HG02840 (cell line): ENCODE measurements at regions not wholly inside any gene's neighbourhood (a gene's known extent, or its start where the extent isn't known, plus 50 kb on each side); places are given as distances from the start of the nearest gene placed in this dataset.

Experiments
- ATAC-seq: cut with Tn5 transposase; IDR thresholded peaks from one replicate; pipeline ENCODE4 v1.9.1; 2021; ENCODE audit warnings: mild to moderate bottlenecking, moderate library complexity, moderate number of reproducible peaks; ENCODE audit not compliant: unreplicated experiment, low FRiP score

DNA sequence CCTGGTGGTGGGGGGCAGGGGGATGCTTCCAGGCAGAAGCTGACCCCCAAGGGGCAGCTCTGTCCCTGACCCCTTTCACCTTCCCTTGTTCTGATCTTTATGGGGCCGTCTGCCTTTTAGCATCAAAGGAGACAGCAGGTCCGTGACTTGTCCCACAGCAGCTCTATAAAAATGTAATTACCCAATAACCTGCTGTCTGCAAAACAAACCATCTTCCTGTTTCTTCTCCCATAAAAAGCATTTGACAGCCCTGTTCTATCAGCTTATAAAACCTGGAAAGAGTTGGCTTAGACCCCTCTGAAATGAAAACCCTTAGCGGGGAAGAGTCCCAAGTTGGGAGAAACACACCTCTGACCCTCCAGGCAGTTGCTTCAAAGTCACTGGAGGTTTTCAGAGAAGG lies 416.9 kb downstream of the MED13L start:
- ATAC-seq, result no peak

DNA sequence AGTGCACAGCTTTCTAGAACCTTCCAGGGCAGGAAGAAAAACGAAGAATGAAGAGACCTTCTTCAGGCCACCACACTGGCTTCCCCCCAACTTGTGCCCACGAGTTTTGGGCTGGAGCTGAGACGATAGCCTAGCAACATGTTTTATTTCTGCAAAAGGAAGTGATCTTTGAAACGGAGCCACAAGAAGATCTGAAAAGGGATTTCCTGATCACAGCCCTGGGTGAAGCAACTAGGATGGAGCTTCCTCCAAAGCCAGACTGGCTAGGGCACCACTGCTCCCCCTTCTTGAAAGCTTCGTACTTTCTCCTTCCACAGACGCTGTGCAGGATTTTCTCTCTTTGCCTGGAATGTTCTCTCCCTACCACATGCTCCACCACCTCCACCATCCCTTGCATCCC lies 418.3 kb downstream of the MED13L start:
- ATAC-seq, result no peak

DNA sequence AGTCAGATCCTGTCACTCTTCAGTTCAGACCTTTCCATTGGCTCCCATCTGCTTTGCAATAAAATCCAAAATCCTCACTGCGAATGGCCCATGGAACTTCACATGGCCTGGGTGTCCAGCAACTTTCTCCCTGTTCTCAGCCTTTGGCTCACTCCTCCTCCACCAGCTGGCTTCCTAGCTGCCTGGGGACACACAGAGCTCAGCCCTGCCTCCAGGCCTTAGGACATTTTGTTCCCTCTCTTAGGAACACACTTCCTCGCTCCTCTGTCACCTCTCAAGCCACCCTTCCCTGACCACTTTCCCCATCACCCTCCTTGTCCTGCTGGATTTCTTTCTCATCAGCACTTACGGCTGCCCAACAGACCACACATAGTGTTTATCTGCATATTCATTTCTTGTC lies 419.6 kb downstream of the MED13L start:
- no peak for ATAC-seq

DNA sequence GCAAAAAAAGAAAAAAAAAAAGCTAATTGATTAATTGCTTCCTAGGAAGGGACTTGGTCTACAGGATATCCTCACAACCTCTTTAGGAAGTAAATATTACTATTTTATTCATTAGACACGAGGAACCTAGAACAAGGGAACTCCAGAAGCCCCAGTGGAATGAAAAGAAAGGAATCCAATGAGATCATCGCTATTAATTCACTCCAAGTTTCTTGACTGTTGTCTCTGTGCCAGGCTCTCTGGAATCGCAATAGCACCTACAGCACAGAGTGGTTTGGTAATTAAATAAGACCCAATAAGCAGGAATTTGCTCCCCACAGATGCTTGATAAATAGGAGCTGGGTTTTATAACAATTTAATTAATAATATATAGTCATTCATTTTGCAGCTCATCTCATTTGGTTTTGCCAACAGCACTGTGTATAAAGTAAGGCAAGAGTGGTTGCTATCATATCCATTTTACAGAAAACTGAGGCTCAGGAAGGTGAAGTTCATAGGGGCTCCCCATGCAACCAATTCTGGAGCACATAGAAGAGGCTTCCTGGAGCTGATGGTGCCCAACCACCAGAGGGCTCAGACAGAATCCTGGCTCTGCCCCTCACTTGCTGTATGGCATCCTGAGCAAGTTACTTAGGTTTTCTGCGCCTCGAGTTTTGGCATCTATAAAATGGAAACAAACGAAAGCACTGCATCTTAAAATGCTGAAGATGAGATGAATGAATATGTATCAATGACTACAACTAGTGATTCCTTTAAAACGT lies 420.2 kb downstream of the MED13L start:
- ATAC-seq, result no peak

DNA sequence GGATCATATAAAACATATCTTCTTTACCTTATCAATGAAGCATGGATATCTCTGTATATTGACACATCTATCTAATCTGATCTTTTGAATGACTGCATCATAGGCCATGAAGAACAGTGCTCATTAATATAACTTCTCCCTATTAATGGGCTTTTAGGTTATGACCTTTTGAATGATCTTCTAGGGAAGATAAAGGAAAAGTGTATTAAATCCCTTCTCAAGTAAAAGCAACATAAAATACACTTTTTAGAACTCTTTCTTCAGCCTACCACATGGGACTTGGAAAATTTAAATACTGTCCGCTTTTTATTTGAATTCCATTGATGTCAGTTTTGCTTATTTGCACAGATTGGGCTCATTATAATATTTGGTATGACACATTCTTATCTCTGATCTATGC lies 425.4 kb downstream of the MED13L start:
- no peak for ATAC-seq

DNA sequence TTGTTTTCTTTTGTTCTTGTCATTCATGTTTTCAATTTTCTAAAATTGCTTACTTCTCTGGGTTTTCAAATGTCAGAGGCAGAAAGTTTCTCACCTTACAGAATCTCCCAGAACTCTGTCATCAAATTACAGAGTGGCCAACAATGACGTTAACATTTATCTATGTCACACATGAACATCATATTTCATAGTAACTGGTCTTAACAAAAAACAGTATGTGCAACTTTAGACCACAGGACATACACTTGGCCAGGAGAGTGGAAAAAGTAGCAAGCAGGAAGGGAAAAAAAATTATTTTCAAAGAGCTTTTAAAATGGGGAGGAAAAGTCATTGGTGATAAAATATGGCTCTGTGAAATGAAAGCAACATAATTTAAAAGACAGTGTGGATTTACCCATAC lies 426.5 kb downstream of the MED13L start:
- ATAC-seq, result no peak

DNA sequence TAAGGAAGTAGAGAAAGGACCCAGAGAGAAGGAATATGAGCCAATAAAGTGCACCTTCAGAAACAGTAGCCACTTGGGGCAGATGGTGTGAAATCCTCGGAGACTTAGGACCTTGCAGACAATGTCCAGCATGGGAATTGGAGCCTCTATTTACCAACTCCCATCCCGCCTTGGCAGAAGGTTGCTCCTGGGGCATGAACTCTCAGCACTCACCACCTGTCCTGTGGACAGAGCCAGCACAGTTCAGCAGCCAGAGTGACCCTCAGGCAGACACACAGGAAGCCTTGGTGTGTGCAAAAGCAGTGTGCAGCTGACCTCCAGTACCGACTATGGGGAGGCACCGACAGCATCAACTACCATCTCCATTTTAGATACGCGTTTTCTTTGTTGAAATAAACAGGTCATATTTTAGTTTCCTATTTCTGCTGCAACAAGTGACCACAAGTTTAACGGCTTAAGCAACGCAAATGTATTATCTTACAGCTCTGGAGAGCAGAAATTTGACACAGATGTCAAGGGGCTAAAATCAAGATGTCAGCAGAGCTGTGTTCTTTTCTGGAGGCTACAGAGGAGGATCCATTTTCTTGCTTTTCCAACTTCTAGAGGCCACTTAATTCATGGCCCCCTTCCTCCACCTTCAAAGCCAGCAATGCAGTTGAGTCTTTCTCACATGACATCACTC lies 428.1 kb downstream of the MED13L start:
- no peak for ATAC-seq

DNA sequence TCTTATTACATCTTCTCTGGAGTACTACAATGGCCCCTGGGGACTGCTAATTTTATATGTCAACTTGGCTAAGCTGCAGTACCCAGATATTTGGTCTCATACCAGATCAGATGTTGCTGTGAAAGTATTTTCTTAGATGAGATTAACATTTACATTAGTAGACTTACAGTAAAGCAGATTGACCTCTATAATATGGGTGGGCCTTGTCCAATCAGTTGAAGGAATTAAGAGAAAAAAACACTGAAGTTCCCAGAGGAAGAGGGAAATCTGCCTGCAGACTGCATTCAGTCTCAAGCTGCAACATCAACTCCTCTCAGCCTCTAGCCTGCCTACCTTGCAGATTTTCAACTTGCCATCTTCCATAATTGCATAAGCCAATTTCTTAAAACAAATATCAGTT lies 430.1 kb downstream of the MED13L start:
- no peak for ATAC-seq

DNA sequence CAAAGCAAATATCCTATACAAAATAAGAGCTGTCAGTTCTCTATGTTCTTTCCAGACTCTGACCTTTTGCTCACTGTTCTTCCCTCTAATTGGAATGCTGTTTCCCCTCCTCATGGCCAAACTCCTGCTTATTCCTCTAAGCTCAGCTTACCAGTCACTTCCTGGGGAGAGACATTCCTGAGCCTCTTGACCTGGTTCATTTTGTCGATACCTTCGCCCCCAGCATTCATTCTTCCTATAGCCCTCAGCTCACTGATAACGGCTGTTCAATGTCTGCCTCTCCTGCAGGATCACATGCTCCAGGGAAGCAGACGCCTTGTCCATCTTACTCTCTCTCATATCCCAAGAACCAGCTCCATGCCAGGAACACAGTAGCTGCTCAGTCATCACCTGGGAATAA lies 431.0 kb downstream of the MED13L start:
- no peak for ATAC-seq

DNA sequence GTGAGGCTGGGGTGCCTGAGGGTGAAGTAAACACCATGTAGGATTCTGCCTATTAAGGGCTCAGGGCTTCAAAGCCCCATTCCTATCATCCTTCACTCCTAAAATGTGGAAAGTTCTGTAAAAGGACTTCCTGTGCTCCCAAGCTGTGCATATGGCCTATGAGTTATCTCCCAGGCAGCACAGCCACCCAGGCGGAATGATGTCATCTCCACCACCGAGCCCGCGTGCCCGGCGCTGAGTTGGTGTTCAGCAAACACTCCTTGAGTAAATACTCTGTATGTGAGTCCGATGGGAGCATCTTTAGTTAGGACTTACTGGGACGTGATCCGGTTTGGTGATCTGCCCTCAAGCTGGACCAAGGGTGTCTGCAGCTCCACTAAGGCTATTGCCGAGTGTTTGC lies 437.3 kb downstream of the MED13L start:
- ATAC-seq, result no peak

DNA sequence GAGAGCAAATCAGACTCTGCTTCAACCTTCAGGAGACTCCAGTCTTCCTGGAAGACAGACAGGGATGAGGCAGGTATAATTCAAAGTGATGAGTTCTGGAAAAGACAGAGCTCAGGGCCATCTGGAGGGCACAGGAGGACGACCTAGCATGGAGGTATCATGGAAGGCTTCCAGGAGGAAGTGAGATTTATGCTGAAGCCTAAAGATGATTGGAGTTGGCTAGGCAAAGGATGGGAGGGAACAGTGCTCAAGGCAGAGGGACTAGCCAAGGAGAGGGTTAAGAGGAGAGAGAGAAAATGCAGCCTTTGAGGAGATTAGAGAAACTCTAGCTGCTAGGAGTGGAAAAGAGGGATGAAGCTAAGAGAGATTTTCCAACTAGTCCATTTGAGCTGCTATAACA lies 438.5 kb downstream of the MED13L start:
- no peak for ATAC-seq

DNA sequence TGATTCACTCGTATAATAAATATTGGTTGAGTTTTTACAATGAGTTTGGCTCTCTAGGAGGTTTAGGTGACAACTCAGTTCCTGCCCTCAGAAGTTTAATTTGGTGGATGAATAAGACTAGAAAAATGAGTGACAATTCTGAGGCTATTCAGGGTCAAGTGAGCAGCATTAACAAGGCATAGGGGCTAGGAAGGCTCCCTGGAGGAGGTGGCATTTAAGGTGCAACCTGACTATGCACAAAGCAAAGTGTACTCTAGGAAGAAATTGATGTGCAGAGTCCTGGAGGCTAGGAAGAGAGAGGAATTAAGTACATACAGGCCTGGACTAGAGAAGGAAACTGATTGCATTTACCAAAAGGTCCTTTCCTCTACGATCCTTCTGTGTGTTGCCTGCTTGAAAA lies 440.3 kb downstream of the MED13L start:
- no peak for ATAC-seq

DNA sequence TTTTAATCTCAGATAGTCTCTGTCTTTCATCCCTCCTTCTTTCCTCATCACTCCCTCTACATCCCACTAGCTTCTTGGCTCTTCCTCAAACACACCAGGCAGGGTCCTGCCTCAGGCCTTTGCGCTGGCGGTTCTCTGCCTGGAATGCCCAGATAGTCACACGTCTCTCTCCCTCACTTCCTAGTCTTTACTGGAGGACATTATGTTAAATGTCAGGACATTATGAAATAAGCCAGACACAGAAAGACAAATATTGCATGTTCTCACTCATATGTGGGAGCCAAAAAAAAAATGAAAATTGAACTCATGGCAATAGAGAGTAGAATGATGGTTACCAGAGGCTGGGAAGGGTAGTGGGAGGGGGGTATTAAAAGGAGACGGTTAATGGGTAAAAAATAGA lies 442.0 kb downstream of the MED13L start:
- no peak for ATAC-seq

DNA sequence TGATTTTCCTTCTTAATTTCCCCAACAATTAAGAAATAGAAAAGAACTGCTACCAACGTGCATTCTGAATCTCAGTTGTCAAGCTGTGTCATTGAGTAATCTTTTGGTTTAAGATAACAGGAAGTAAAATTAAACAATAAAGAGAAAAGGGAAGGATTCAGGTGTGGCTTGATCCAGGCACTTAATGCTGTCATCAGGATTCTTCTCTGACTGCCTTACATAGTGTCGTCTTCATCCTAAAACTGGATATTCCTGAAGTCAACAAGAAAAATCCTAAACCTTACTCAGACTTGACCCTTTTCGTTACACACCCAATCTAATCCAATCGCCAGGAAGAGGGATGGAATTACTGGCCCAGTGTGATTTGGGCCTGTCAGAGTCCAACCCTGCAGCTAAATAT lies 443.8 kb downstream of the MED13L start:
- ATAC-seq, result no peak

DNA sequence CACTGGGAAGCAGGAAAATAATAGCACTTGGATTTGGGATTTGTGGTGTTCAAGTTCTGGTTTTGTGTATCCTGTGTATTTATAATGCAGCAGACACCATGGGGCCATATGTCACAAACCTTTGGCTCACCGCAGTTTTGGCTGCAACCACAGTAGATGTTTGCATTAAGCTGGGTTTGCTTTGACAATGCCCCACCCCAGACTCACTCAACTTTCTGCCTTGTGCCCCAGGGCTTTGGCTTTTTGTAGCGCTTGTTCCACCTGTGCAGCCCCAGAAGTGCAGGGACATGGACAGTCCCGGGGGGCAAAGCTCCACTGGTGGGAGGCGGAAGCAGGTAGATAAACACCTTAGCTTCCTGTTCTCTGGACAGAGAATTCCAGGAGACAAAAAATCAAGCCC lies 446.9 kb downstream of the MED13L start:
- ATAC-seq, result no peak

DNA sequence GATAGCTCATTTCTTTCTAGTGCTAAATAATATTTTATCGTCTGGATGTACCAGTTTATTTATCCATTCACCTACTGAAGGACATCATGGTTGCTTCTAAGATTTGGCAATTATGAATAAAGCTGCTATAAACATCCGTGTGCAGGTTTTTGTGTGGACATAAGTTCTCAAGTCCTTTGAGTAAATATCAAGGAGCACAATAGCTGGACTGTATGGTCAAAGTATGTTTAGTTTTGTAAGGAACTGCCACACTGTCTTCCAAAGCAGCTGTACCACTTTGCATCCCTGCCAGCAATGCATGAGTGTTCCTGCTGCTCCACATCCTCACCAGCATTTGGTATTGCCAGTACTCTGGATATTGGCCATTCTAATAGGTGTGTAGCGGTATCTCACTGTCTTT lies 447.4 kb downstream of the MED13L start:
- ATAC-seq, result no peak

DNA sequence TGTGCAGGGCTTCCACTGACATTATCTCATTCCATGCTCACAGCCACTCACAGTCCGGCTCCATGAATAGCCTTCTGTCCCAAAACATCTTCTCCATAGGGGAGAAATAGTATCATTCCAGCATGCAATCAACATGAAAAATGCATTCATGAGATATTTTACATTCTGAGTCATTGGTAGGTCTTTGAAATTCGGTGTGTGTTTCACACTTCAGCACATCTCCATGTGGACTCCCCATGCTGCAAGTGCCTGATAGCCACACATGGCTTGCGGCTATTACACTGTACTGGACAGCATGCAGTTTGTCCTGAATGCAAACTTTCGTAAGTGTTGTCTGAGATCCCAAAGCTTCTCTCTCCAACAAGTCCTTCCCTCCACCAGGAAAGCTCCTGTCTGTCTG lies 449.3 kb downstream of the MED13L start:
- no peak for ATAC-seq

DNA sequence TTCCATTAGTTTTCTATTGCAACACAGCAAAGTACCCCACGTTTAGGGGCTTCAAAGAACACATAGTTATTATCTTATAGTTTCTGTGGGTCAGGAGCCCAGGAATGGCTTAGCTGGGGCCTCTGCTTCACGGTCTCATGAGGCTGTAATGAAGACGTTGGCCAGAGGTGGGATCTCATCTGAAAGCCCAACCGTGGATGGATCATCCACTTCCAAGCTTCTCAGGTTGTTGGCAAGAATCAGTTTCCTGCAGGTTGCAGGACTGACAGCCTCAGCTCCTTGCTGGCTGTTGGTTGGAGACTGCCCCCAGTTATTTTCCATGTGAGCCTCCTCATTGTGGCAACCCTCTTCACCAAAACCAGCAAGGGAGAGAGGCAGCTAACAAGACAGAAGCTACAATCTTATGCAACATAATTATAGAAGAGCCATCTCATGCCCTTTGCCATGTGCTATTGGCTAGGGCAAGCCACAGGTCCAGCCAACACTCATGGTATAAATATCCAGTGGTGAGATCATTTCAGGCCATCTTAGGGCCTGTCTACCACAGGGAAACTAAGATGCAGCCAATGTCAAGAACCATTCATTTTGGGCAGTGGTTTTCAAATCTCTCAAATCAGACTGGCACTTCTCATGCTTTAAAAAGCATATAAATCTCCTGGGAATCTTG lies 452.4 kb downstream of the MED13L start:
- ATAC-seq, result no peak

DNA sequence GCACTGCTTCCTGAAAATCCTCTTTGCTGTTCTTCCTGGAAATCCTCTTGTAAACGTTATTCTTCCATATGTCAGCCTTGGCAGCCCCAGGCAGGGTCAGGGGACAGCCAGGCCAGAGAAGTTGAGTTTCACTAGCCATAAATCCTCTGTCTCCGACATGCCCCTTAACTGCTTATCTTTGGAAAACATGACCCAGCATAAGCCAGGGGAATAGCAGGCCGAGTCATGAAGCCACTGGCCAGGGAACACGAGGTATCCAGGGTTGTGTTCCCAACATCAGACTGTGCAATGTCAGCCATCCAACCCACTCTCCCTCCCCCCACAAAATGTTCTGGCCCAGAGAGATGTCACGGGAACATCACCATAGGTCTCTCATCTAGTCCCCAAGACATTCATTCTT lies 453.9 kb downstream of the MED13L start:
- ATAC-seq, result no peak

DNA sequence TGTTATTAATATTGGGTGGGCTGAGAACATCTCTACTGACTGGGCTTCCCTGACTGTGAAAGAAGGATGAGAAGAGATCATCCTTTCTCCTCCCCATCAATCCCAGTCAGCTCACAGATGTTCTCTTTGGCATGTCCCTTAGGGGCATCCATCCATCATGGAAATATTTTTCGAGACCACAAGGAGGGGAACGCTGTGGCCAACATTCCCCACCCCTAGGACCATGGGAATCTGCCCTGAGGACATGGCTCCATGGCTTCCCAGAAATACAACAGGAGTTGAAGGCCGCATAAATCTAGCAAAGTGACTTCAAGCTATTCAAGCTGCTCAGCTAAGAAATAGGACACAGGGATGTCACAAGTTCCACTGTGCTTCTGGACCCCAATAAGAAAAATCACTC lies 456.8 kb downstream of the MED13L start:
- no peak for ATAC-seq

DNA sequence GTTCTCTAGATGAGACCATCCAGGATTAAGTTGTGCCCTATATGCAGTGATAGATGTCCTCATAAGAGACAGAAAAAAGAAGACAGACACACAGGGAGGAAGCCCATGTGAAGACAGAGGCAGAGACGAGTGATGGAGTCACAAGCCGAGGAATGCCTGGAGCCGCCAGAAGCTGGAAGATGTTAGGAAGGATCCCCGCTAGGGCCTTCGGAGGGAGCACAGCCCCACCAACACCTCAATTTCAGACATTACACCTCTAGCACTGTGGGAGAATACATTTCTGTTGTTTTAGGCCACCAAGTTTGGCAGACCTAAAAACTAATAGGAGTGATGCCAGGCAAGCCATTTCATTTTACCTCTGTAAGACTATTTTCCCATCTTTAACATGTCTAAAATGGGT lies 458.5 kb downstream of the MED13L start:
- no peak for ATAC-seq

DNA sequence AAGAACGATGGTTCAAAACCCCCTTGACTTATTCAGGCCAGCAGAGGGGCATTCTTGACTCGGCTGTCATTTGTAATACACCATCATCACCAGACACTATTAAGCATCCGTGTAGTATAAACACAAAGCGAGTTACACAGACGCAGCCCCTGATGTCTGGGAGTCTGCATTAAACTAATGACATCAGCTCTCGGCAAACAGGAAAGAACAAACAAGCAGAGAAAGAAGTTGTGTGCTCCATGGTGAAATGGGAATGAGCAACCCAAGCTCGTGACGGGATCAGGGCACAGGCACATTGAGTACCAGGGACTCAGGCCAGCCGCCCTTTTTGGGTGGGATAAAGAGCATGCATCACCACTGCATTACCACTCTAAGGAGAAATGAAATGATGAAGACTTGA lies 460.1 kb downstream of the MED13L start:
- ATAC-seq, result no peak
